Fibroblast of the conjunctiva (primary cell): ENCODE measurements at regions not wholly inside any gene's neighbourhood (a gene's known extent, or its start where the extent isn't known, plus 50 kb on each side); places are given as distances from the start of the nearest gene placed in this dataset.

Experiments used
- DNase-seq: peaks from one replicate; pipeline ENCODE4 v3.0.0-alpha.2; 2010; ENCODE audit warnings: low read depth

DNA sequence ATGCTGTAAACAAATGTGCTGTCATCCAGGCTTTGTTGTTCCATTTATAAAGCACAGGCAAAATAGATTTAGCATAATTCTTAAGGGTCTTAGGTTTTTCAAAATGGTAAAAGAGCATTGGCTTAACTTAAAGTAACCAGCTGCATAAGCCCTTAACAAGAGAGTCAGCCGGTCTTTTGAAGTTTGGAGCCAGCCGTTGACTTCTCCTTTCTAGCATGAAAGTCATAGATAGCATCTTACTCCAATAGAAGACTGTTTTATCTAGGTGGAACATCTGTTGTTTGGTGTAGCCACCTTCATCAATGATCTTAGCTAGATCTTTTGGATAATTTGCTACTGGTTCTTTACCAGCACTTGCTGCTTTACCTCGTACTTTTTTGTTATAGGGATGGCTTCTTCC is 297.5 kb upstream of the DCBLD2 start:
- no peak for DNase-seq

DNA sequence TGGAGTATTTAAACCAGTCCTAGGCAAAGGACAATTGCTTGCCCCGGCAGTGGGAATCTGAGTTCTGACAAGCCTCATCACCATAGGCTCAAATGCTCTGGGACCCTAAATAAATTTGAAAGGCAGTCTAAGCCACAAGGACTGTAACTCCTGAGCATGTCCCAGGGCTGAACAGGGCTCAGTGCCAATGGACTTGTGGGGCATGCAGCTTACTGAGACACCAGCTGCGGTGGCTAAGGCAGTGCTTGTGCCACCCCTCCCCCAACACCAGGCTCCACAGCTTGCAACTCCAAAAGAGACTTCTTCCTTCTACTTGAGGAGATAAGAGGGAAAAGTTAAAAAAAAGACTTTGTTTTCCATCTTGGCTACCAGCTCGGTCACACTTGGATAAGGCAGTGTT is 289.7 kb upstream of the DCBLD2 start:
- DNase-seq: no peak

DNA sequence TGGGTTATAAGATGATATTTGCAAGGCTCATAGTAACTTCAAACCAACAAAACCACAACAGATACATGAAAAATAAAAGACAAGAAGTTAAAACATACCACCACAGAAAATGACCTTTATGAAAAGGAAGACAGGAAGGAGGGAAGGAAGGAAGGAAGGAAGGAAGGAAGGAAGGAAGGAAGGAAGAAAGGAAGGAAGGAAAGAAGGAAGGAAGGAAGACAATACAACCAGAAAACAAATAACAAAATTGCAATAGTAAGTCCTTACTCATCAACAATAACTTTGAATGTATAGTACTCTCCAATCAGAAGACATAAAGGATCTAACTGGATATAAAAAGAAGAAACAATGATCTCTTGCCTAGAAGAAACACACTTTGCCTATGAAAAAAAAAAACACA is 287.4 kb upstream of the DCBLD2 start:
- DNase-seq: no peak

DNA sequence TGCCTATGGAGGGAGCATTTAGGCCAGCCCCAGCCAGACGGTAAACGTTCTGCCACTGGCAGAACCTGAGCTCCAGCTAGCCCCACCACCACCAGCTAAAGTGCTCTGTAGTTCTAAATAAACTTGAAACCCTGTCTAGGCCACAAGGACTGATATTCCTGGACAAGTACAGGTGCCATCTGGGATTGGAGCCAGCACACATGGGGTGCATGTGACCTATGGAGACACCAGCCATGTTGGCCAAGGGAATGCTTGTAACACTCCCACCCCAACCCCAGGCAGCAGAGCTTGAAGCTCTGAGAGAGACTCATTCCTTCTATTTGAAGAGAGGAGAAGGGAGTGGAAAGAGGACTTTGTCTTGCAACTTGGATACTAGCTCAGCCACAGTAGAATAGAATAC is 284.5 kb upstream of the DCBLD2 start:
- DNase-seq: no peak

DNA sequence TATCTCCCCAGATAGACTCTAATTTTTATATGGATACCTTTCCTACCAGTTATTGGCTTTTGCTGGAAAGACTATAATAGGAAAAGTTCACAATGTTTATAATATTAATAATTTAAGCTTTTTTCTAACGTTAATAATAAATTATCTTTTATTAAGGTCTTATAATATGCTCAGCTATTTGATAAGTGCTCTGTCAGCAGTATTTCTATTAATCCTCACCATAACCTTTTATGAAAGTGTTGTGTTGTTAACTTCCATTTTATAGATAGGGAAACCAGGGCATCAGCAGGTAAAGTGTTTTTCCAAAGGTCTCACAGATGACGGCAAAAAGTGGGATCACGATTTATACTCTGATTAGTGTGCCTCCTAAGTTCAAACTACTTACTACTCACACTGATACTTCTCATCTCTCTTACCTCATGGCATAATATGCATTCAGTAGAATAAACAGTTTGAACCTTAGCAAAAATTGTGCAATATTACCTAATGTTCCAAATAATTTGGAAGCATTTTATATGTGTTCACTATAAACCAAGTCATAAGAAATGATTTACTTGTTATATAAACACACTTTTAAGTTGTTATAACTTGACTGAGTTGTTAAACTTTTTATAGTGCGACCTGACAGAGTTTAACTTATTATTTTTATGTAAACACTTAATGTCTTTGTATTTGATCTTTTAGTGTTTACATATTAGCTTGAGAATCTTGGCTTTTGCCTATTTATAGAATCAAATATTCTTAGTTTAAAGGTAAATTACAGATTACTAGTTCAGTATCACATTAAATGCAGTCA is 274.9 kb upstream of the DCBLD2 start:
- no peak for DNase-seq

DNA sequence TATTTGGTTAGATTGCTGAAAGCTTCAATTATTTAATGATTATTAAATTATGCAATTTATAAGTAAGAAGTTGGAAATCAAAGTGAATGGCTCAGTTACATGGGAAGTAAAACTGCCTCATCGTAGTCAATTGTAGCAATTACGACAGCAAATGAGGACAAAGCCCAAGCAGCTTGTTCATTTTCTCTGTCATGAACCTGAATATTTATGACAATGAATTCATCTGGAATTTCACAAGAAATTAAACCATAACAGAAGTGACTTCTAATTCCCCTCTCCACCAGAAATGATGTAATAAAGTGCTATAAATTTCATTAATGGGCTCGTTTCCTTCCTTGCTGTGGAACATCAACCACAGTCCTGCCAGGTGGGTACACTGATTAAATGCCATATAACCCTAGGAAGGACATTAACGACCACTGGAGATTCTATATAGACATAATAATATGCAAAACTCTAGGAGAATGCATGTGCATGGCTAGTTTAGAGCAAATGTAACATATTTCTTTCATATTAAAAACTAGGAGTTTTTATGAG is 273.8 kb upstream of the DCBLD2 start:
- no peak for DNase-seq

DNA sequence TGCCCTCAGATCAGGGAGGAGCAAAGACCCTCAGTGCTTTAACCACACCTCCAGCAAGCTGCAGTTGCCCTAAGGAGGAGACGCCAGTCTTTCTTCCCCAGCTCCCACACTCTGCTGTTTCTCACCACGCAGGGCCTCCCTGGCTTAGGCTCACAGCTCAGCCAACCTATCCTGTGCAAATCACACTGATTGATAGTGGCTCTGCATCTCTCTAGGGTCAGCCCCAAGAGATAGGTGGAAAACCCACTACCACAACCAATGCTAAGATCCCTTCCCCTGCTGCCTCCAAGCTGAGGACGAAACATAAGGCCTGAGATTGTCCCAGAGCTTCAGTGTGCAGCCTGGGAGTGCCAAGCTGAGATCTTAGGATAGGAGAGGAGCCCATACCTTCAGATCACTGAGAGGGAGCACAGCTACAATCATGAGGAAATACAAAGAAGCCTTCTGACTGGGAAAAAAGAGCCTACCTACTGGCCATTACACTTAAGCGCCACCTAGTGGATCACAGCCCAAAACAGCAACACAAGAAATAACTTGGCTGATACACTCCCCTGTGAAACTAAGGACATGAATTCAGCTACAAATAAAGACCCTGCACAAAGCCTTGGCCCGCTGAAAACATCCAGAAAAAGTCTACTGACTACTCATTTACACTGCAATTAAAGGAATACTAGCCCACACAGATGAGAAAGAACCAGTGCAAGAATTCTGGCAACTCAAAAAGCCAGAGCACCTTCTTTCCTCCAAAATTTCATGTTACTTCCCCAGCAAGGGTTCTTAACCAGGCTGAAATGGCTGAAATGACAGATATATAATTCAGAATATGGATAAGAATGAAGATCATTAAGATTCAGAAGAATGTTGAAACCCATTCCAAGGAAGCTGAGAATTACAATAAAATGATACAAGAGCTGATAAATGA is 271.5 kb upstream of the DCBLD2 start:
- peak; percentile 73 for DNase-seq

DNA sequence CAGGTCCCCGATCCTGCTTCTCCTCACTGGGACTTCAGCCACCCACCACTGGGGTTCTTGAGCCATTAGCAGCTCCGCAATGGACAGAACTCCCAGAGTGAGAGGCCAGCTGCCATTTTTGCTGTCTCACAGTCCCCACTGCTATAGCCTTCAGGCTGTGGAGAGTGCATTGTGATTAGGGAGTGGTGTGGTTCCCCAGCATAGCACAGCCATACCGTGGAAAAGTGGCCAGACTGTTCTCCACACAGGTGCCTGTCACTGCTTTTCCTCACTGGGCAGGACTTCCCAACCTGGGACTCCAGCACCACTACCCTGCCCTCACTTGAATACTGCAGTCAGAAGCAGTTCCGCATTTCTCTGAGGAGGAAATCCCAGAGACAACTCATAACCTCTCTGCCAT is 270.3 kb upstream of the DCBLD2 start:
- no peak for DNase-seq

DNA sequence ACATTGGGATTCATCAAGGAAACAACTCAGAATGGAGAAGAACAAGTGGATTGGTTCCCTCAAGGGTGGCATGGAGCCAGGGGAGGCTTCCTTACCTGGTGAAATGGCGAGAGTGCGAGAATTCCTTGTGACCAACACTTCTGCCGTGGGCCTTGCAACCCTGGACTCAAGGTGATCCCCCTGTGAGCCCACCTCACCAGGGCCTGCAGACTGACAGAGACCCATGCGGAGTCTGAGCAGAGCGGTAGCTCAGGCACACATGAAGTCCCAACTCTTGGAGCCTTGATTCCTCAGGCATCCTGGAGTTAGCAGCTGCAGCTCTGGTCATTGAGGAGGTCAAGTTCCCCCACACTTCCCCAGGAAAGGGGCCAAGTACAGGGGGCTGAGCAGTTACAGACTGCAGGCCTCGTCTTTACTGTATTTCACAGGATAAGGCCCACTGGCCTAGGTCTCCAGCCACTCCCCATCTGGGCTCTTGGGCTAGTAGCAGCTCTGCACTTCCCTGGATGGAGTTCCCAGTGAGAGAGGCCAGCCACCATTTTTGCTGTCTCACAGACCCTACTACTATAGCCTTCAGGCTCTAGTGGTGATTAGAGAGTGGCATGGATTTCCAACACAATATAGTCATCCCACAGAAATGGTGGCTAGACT is 269.5 kb upstream of the DCBLD2 start:
- no peak for DNase-seq

DNA sequence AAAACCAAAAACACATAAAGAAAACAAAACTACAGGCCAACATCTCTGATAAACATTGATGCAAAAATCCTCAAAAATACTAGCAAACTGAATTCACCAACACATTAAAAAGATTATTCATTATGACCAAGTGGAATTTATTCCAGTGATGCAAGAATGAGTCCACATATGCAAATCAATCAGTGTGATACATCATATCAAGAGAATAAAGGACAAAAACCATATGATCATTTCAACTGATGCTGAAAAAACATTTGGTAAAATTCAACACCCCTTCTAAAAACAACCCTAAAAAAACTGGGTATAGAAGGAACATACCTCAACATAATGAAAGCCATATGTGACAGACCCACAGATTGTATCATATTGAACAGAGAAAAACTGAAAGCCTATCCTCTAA is 265.6 kb upstream of the DCBLD2 start:
- DNase-seq: peak; percentile 18

DNA sequence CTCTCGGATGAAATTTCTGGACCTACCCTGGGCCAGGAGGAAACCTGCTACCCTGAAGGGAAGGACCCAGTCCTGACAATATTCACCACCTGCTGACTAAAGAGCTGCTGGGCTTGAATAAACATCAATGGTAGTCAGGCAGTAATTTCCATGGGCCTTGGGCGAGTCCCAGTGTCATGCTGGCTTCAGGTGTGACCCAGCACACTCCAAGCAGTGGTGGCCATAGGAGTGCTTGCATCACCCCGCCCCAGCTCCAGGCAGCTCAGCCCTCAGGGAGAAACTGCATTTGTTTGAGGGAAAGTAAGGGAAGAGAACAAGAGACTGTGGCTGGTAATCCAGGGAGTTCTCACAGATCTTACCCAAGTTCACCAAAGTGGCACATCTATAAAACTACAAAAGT is 261.8 kb upstream of the DCBLD2 start:
- DNase-seq: no peak

DNA sequence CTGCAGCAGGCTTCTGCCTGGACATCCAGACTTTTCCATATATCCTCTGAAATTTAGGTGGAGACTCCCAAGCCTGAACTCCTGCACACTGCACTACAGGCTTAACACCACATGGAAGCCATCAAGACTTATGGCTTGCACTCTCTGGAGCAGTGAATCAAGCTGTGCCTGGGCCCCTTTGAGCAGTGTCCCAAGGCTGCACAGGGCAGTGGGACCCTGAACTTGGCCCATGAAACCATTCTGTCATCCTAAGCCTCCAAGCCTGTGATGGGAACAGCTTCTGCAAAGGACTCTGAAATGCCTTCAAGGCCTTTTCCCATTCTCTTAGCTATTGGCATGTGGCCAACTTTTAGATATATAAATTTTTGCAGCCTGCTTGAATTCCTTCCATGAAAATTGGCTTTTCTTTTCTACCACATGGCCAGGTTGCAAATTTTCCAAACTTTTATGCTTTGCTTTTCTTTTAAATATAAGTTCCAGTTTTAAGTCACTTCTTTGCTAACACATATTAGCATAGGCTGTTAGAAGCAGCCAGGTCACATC is 257.8 kb upstream of the DCBLD2 start:
- DNase-seq: no peak

DNA sequence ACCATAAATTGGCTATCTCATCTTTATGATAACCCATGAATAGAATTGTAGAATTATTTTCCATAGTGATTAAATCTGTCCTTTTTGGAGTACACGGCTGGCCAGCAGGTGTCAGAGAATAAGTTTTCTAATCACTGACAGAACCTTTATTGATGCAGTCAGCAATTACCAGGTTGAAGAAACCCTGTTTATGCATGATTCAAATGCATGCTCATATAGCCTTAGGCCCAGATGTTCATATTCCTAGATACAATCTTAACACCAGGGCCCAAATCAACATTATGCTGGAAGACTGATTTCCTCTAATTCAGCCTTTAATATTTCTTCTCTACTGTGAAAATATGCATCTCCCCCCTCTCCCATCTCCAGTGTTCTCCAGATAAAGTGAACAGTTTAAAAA is 243.5 kb upstream of the DCBLD2 start:
- DNase-seq: no peak

DNA sequence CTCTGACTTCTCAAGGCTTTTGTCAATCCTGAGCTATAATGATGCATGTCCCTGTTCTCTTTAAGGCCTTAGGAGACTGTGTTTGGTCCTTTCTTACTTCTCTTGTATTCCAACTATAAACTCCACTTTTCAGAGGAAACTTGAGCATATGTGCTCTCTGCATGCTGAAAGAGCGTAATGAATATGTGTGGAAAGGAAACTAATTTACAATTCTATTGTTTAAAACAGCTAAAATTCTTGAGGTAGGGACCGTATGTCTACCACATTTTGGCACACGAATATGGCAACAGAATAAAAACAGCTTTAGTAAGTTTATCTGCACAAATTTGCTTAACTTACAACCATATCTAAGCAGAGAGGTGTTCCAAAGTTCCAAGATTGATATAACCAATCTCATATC is 242.0 kb upstream of the DCBLD2 start:
- no peak for DNase-seq

DNA sequence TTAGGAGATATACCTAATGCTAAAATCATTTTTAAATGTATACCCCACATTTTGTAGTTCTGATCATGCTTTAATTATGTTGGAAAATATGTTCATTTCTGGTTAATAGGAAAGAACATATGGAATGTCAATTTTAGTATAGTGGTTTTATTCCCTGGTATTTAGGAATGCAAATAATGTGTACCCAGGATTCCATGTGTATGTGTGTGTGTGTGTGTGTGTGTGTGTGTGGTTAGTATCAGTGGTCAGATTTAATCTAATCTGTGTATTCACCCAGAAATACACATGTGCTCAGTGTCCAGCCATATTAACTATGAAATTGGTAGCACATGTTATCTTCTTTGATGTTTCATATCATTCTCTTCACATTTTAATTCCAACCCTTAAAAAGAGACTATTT is 233.5 kb upstream of the DCBLD2 start:
- no peak for DNase-seq

DNA sequence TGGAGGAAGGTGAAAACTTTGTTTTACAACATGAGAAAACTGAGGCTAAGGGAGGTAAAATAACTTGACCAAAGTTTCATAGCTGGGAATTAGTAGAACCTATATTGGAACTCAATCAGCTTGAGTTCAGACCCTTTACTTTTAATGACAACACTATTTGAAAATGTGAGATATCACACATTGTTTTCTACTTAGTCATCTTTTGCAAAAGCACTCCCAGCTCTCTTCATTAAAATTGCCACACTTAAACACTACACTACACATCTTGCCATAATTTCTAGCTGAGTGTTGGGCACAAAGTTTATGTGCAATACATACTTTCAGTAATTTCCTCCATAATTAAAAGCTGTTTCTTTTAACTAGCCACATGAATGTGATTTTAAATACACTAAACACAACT is 230.4 kb upstream of the DCBLD2 start:
- DNase-seq: no peak

DNA sequence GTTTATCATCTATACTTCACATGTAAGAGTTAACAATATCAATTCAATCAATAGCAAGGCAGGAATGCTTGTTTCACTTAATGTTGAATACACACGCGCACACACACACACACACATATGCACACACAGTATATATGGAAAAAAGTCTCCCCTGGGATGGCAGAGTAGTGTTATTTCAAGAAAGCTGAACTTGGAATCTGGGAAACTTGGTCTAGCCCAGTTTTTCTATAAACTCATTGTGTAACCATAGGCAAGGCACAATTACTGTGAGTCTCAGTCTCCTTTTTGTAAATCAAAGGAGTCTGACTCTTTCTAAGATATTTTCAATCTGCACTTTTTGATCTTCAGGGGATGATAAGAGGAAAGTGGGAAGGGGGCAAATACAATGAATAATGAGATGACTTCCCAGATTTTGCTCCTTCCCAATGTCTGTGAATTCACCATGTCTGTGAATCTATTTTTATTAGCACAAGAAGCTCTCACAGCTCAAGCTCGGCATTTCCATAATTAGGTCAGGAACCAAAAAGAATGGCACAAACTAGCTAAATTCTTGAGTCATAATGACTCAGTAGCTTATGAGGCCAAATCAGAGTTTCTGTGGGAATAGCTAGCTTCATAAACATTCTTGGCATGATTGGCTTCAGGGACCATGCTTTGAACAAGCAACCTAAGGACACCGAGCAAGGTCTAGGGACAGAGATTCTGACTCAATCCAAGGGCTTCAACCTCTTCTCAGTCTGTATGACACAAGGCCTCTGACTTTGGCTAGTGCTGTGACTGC is 227.4 kb upstream of the DCBLD2 start:
- DNase-seq: peak; percentile 72

DNA sequence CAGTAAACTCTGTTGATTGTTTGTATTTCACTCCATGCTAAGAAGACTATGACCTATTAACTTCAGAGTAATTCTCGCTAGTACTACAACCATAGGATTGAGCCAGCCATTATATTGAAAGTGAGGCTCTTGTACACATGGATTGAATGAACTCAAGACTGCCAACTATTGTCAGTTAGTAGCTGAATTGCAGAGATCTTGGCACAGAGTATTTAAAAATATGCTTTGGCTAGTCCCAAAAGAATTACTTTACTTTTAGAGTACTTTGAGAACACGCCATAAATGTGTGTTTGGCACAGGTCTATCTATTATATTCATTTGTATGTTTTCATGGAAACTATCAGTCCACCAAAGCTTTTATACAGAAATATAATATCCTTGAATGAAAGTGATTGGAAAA is 226.7 kb upstream of the DCBLD2 start:
- DNase-seq: peak; percentile 68

DNA sequence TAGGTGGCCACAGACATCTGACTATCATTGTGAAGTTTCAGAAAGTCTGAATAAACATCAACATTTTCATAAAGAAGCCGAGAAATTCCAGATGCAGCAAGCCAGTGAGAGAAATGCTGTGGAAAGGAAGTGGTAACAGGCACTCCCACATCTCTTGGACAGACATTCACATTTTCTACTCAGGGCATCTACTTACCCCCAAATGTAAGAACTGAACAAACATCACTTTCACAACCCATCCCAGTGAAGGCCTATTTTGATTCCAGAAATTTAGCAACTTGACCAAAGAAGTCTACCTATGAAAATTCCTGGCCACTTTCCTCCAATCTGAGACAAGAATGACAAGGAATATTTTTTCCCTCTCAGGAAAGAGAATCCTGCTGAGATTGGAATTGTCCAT is 224.8 kb upstream of the DCBLD2 start:
- DNase-seq: no peak

DNA sequence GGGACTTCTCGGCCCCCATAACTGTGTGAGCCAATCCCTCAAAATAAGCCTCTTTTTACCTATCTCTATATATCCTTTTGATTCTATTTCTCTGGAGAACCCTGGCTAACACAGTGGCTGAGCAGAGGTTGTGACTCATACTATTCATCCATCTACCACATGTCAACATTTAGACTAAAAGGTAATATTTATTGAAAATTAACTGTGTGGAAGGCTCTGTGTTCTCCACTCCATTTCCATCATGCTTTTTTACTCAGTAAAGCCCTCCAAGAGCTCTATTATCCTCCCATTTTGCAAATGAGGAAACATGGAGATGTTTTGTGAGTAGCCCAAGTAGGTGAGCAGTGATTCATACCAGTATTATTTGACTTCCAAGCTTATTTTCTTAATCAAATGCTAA is 217.9 kb upstream of the DCBLD2 start:
- no peak for DNase-seq

DNA sequence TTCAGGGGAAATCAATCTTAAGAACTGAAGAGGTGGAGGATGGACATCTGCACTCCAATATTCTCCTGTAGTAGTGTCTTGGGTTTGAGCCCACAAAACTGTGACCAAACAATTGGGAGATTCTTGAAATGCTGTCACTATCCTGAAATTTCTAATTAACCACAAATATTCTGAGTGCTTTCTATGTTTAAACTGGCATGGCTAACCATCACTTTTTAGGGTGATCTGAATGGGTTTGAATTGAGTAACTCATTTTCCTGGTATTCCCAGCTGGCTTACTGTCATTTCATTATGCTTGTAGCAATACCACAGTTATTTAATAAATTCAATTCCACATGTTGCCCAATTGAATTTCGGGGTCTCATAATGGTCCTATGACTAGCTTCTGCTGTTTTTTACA is 216.9 kb upstream of the DCBLD2 start:
- no peak for DNase-seq
